ENCODE measurements at regions not wholly inside any gene's neighbourhood (a gene's known extent, or its start where the extent isn't known, plus 50 kb on each side); places are given as distances from the start of the nearest gene placed in this dataset.
A peak's percentile ranks its signal among the peaks of the same experiment; 100 is the strongest.

GRCh38 chr1:96313216-96313615, 408.4 kb upstream of the PTBP2 start:
- no peak for DNase-seq

- peak in 2 of 4 experiments; percentile 7 to 9 for DNase-seq
These were observed 392.5 kb upstream of the PTBP2 start for GRCh38 chr1:96329121-96329520.

GRCh38 chr1:96331596-96331995, 390.0 kb upstream of the PTBP2 start:
- no peak for DNase-seq

- no peak for DNase-seq
These were observed 387.9 kb upstream of the PTBP2 start for GRCh38 chr1:96333522-96334235.

GRCh38 chr1:96334236-96334557, 387.4 kb upstream of the PTBP2 start:
- DNase-seq, result no peak

GRCh38 chr1:96338622-96339021, 383.0 kb upstream of the PTBP2 start:
- no peak for DNase-seq

- peak in 3 of 4 experiments; percentile 3 to 28 (median 12) for DNase-seq
These were observed 380.9 kb upstream of the PTBP2 start for GRCh38 chr1:96340686-96341085.

GRCh38 chr1:96346719-96347118, 374.9 kb upstream of the PTBP2 start:
- no peak for DNase-seq

- no peak for DNase-seq
These were observed 371.7 kb upstream of the PTBP2 start for GRCh38 chr1:96349896-96350295.

- DNase-seq, result no peak
These were observed 368.9 kb upstream of the PTBP2 start for GRCh38 chr1:96352733-96353132.

GRCh38 chr1:96355521-96355920, 366.1 kb upstream of the PTBP2 start:
- no peak for DNase-seq

- DNase-seq, result no peak
These were observed 365.6 kb upstream of the PTBP2 start for GRCh38 chr1:96355961-96356360.

GRCh38 chr1:96357141-96357765, 364.3 kb upstream of the PTBP2 start:
- DNase-seq, result no peak

- no peak for DNase-seq
These were observed 363.5 kb upstream of the PTBP2 start for GRCh38 chr1:96358057-96358456.

GRCh38 chr1:96360036-96360795, 361.4 kb upstream of the PTBP2 start:
- peak in 2 of 4 experiments; percentile 10 to 24 for DNase-seq

GRCh38 chr1:96361271-96361856, 360.2 kb upstream of the PTBP2 start:
- peak; percentile 41 to 81 (median 62) for DNase-seq

GRCh38 chr1:96361961-96362360, 359.6 kb upstream of the PTBP2 start:
- peak in 2 of 4 experiments; percentile 9 to 32 for DNase-seq

GRCh38 chr1:96362623-96363022, 359.0 kb upstream of the PTBP2 start:
- DNase-seq, result peak; percentile 46 to 89 (median 74)

GRCh38 chr1:96363826-96364225, 357.8 kb upstream of the PTBP2 start:
- no peak for DNase-seq

- DNase-seq, result no peak
These were observed 357.0 kb upstream of the PTBP2 start for GRCh38 chr1:96364576-96364975.

- no peak for DNase-seq
These were observed 356.5 kb upstream of the PTBP2 start for GRCh38 chr1:96365076-96365475.

GRCh38 chr1:96365596-96366390, 355.8 kb upstream of the PTBP2 start:
- DNase-seq, result no peak
